Memory B cell (primary cell): ENCODE measurements at regions not wholly inside any gene's neighbourhood (a gene's known extent, or its start where the extent isn't known, plus 50 kb on each side); places are given as distances from the start of the nearest gene placed in this dataset.

ENCODE experiments used
- ATAC-seq: fragments of 150-1000 bp; cut with Tn5 transposase; 2 replicates; pipeline ENCODE4 v1.10.0; 2021; ENCODE audit warnings: low read depth, mild to moderate bottlenecking, moderate library complexity
- DNase-seq, 2 donors: peaks; one replicate each; pipeline ENCODE4 v3.0.0; 2022; ENCODE audit warnings: low spot score in 2 of 2
- H3K27ac Mint-ChIP-seq: one replicate; pipeline ENCODE4 v1.8.0; 2022; ENCODE audit warnings: mild to moderate bottlenecking, moderate library complexity, mixed read lengths
- H3K27me3 Mint-ChIP-seq: one replicate; pipeline ENCODE4 v1.8.0; 2022; ENCODE audit warnings: mixed read lengths
- H3K36me3 Mint-ChIP-seq: one replicate; pipeline ENCODE4 v1.8.0; 2022; ENCODE audit warnings: mild to moderate bottlenecking, mixed read lengths
- H3K4me1 Mint-ChIP-seq: one replicate; pipeline ENCODE4 v1.8.0; 2022; ENCODE audit warnings: mixed read lengths
- H3K4me3 Mint-ChIP-seq: one replicate; pipeline ENCODE4 v1.8.0; 2022; ENCODE audit warnings: mild to moderate bottlenecking, moderate library complexity, mixed read lengths
- H3K9me3 Mint-ChIP-seq: one replicate; pipeline ENCODE4 v1.8.0; 2022; ENCODE audit warnings: mixed read lengths

DNA sequence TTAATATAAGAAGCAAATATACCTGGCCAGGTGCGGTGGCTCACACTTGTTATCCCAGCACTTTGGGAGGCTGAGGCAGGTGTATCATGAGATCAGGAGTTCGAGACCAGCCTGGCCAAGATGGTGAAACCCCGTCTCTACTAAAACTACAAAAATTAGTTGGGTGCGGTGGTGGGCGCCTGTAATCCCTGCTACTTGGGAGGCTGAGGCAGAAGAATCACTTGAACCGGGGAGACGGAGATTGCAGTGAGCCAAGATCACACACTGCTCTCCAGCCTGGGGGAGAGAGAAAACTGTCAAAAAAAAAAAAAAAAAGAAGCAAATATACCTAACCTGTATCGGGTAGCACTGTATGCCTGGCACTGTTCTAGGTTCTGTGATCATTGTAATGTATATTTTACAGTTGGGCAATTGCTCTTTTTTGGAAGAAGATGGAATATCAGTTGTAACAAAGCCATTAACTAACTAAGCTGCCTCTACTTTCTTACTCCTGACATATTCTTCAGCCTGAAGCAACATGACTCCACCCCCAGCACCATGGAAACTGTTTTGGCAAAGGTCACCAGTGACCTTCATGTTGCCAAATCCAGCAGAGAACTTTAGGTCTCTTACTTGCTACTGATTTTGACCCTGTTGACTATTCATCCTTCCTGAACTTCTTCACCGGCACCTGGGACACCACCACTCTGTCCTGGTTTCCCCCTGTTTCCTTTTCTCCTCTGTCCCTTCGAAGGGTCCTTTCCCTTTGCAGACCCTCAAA, 203.8 kb downstream of the RPLP1 start:
- H3K4me1 Mint-ChIP-seq = no peaks in the 10 kb centered on the region
- H3K27me3 Mint-ChIP-seq = peaks cover 27% of the 10 kb centered on the region
- no peaks in the 10 kb centered on the region for H3K36me3 Mint-ChIP-seq
- ATAC-seq = no peak
- H3K9me3 Mint-ChIP-seq = no peaks in the 10 kb centered on the region
- no peak overlapping the region for H3K4me3 Mint-ChIP-seq
- no peak overlapping the region for H3K27ac Mint-ChIP-seq
- no peak for DNase-seq

DNA sequence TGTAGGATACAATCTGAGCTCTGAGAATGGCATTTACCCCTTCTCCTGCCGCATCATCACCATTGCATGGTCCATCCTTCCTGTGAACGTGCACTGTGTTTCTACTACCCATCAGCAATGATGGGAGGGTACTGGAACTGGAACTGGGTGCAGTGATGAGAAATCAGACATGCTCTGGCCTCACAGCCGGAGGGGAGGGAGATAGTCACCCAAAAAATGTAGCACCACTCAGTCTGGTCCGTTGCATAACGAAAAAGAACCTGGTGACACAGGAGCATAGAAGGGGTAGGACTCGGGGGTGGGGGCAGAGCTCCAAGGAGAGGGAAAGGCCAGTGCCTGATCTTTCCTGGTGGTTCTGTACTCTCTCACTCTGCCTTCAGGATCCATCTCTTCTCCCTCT, 205.0 kb downstream of the RPLP1 start:
- Mint-ChIP-seq H3K4me1 (peaks cover 3% of the 10 kb centered on the region), H3K9me3 (no peaks in the 10 kb centered on the region), H3K4me3 (no peak overlapping the region), H3K27me3 (peaks cover 23% of the 10 kb centered on the region), H3K27ac (no peak overlapping the region), H3K36me3 (no peaks in the 10 kb centered on the region)
- ATAC-seq = no peak
- DNase-seq = no peak

GRCh38 chr15:69658411-69658945, 205.9 kb downstream of the RPLP1 start:
- Mint-ChIP-seq H3K27ac (no peak overlapping the region), H3K27me3 (peaks cover 23% of the 10 kb centered on the region), H3K36me3 (no peaks in the 10 kb centered on the region), H3K4me3 (no peak overlapping the region), H3K9me3 (no peaks in the 10 kb centered on the region), H3K4me1 (peaks cover 3% of the 10 kb centered on the region)
- no peak for DNase-seq
- ATAC-seq = no peak

DNA sequence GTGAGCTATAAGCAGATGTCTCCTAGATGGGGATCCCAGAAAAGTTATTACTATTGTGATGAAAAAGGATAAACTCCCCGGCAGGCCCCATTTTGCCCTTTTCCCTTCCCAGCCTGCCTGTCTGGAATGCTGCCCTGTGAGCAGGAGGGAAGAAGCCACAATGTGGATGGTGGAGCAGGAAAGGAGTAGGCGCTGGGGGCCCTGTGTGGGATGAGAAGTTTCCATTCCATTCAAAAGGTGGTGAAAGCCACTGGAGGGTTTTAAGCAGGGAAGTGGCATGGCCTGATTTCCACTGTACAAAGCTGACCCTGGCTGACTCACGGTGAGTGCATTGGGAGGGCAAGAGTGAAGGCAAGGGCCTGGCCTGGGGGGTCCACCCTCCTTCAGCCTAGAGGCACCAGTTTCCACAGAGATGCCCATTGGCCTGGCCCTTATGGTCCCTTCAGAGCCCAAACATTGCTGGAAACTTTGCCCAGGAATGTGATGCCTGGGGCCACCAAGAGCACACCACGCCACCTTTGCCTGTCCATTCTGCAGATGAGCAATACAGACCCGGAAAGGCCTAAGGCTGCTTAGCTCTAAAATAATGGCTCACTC, 206.9 kb downstream of the RPLP1 start:
- H3K27me3 Mint-ChIP-seq = peaks cover 19% of the 10 kb centered on the region
- DNase-seq = no peak
- no peaks in the 10 kb centered on the region for H3K36me3 Mint-ChIP-seq
- no peak for ATAC-seq
- H3K9me3 Mint-ChIP-seq = no peaks in the 10 kb centered on the region
- H3K4me3 Mint-ChIP-seq = no peak overlapping the region
- no peak overlapping the region for H3K27ac Mint-ChIP-seq
- H3K4me1 Mint-ChIP-seq = peaks cover 3% of the 10 kb centered on the region

DNA sequence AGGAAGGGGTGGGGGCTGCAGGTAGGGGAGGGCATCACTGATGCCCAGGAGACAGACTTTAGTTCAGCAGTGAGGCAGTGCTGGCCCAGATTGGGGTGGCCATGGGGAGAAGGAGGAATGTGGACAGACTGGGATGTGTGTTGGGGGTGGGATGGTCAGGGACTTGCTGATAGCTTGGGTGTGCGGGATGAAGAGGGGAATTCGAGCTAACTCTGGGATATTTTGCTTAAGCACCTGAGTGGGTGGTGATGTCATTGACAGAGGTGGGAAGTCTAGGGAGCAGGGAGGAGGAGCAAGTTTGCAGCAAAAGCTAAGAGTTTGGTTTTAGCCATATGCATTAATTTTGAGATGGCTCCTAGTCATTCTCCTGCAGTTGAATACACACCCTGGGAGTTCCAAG, 207.5 kb downstream of the RPLP1 start:
- H3K36me3 Mint-ChIP-seq = no peaks in the 10 kb centered on the region
- H3K4me1 Mint-ChIP-seq = peaks cover 3% of the 10 kb centered on the region
- no peak for ATAC-seq
- H3K9me3 Mint-ChIP-seq = no peaks in the 10 kb centered on the region
- H3K4me3 Mint-ChIP-seq = no peak overlapping the region
- H3K27me3 Mint-ChIP-seq = peaks cover 19% of the 10 kb centered on the region
- H3K27ac Mint-ChIP-seq = no peak overlapping the region
- DNase-seq = no peak

DNA sequence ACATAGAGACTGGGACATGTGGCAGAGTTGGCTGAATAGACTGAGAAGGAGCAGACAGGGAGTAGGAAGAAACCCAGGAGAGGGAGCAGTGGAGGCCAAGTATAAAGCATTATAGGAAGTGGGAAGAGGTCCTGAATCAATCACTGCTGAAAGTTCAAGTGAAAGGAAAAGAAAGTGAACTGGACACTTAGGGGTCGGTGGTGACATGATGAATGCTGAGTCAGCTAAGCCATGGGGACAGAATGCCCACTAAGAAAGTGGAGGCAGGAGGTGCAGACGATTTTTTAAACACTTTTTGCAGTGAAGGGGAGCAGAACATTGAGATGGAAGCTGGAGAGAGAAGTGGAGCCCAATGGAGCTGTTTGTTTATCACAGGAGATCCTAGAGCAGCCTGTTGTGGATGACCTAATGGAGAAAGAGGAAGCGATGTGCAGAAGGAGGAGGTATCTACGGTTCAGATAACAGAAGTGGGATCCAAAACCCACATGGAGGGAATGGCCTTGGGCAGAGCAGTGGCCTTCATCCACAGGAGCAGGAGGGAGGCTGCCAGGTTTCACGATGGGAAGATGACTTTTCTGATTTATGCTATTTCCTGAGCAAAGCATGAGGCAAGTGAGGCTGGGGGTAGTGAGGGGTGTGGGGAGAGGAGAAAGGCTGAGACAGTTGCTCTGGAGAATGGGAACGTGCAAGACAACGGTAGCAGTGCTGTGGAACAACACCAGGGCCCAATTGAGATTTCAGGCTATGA, 208.2 kb downstream of the RPLP1 start:
- Mint-ChIP-seq H3K27ac (no peak overlapping the region), H3K4me1 (peaks cover 9% of the 10 kb centered on the region), H3K36me3 (no peaks in the 10 kb centered on the region), H3K9me3 (no peaks in the 10 kb centered on the region), H3K4me3 (no peak overlapping the region), H3K27me3 (peaks cover 16% of the 10 kb centered on the region)
- no peak for ATAC-seq
- DNase-seq = no peak

GRCh38 chr15:69661446-69661845, 208.8 kb downstream of the RPLP1 start:
- H3K4me3 Mint-ChIP-seq = no peak overlapping the region
- H3K27me3 Mint-ChIP-seq = peaks cover 16% of the 10 kb centered on the region
- no peaks in the 10 kb centered on the region for H3K9me3 Mint-ChIP-seq
- H3K36me3 Mint-ChIP-seq = no peaks in the 10 kb centered on the region
- DNase-seq (no peak), ATAC-seq (no peak)
- peaks cover 15% of the 10 kb centered on the region for H3K4me1 Mint-ChIP-seq
- H3K27ac Mint-ChIP-seq = no peak overlapping the region

- DNase-seq (no peak), ATAC-seq (no peak)
- Mint-ChIP-seq H3K27me3 (peaks cover 12% of the 10 kb centered on the region), H3K36me3 (no peaks in the 10 kb centered on the region), H3K9me3 (no peaks in the 10 kb centered on the region), H3K4me1 (peaks cover 20% of the 10 kb centered on the region), H3K27ac (no peak overlapping the region), H3K4me3 (no peak overlapping the region)
Observed at GRCh38 chr15:69661871-69662644, 209.4 kb downstream of the RPLP1 start.

- Mint-ChIP-seq H3K27me3 (peaks cover 6% of the 10 kb centered on the region), H3K9me3 (no peaks in the 10 kb centered on the region), H3K27ac (no peak overlapping the region), H3K4me3 (no peak overlapping the region), H3K36me3 (no peaks in the 10 kb centered on the region), H3K4me1 (peaks cover 22% of the 10 kb centered on the region)
- DNase-seq = no peak
- ATAC-seq = no peak
Observed at GRCh38 chr15:69662645-69663000, 210.0 kb downstream of the RPLP1 start.

GRCh38 chr15:69663441-69663840, 210.8 kb downstream of the RPLP1 start:
- Mint-ChIP-seq H3K9me3 (no peaks in the 10 kb centered on the region), H3K4me1 (peaks cover 31% of the 10 kb centered on the region), H3K27me3 (peaks cover 2% of the 10 kb centered on the region), H3K4me3 (no peak overlapping the region), H3K27ac (no peak overlapping the region), H3K36me3 (no peaks in the 10 kb centered on the region)
- DNase-seq (no peak), ATAC-seq (no peak)

GRCh38 chr15:69663982-69664381, 211.4 kb downstream of the RPLP1 start:
- Mint-ChIP-seq H3K4me1 (peaks cover 36% of the 10 kb centered on the region), H3K27ac (no peak overlapping the region)

GRCh38 chr15:69664572-69665571, 212.3 kb downstream of the RPLP1 start:
- Mint-ChIP-seq H3K4me1 (peaks cover 43% of the 10 kb centered on the region), H3K27ac (peak overlapping the region; percentile 26), H3K27me3 (no peaks in the 10 kb centered on the region), H3K4me3 (no peak overlapping the region), H3K36me3 (no peaks in the 10 kb centered on the region), H3K9me3 (no peaks in the 10 kb centered on the region)
- ATAC-seq (no peak), DNase-seq (no peak)

More at GRCh38 chr15:69663982-69664381, 211.4 kb downstream of the RPLP1 start:
- Mint-ChIP-seq H3K4me3 (no peak overlapping the region), H3K9me3 (no peaks in the 10 kb centered on the region), H3K36me3 (no peaks in the 10 kb centered on the region), H3K27me3 (no peaks in the 10 kb centered on the region)
- DNase-seq (no peak), ATAC-seq (no peak)

DNA sequence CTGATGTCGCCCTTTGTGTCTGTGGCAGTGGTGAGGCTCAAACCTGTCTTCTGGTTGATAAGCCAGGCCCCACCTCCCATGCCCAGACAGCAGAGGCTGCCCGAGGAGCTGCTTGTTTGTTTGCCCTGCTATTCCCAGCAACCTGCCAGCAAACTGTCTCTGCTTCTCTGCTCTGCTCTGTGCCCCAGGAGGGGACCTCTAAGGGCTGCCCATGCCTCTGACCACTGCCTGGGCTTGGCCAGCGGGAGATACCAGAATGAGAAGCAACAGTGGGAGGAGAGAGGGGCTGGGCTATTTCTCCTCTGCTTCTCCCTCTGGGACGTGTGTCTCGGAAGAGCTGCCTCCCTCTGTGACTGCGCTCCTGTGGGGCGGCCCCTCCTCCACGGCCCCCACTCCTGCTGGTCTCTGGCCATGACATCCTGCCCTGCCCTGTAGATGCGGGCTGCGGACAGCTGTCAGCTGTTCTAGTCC, 213.1 kb downstream of the RPLP1 start:
- Mint-ChIP-seq H3K27ac (peak overlapping the region; percentile 26), H3K27me3 (no peaks in the 10 kb centered on the region), H3K9me3 (no peaks in the 10 kb centered on the region), H3K4me1 (peaks cover 46% of the 10 kb centered on the region), H3K36me3 (no peaks in the 10 kb centered on the region), H3K4me3 (no peak overlapping the region)
- DNase-seq (no peak), ATAC-seq (no peak)
